G401 (cell line): ENCODE measurements at regions not wholly inside any gene's neighbourhood (a gene's known extent, or its start where the extent isn't known, plus 50 kb on each side); places are given as distances from the start of the nearest gene placed in this dataset.
"Not testable (repeated sequence)": the region's sequence is repeated elsewhere in the genome, so short reads cannot be mapped to it uniquely, and the experiment has no call there.

Source experiments
- DNase-seq: peaks from one replicate; pipeline ENCODE4 v3.0.0-alpha.2; 2015; ENCODE audit warnings: low spot score
- in situ Hi-C: cut with HindIII; loops from 2 replicates; pipeline ENCODE4 v1.10.0; 2016; ENCODE audit warnings: low sequenced_read_pairs, mixed read lengths

- no peak for DNase-seq
- in situ Hi-C loops = no loop called here
These were observed 359.3 kb downstream of the BCL11B start for GRCh38 chr14:98912655-98913054.

- DNase-seq = no peak
- in situ Hi-C loops = no loop called here
These were observed 357.9 kb downstream of the BCL11B start for GRCh38 chr14:98913967-98914650.

GRCh38 chr14:98914942-98915341 lies 357.1 kb downstream of the BCL11B start:
- in situ Hi-C loops = no loop called here
- no peak for DNase-seq

- no peak for DNase-seq
- in situ Hi-C loops = no loop called here
These were observed 356.4 kb downstream of the BCL11B start for GRCh38 chr14:98915625-98916024.

DNA sequence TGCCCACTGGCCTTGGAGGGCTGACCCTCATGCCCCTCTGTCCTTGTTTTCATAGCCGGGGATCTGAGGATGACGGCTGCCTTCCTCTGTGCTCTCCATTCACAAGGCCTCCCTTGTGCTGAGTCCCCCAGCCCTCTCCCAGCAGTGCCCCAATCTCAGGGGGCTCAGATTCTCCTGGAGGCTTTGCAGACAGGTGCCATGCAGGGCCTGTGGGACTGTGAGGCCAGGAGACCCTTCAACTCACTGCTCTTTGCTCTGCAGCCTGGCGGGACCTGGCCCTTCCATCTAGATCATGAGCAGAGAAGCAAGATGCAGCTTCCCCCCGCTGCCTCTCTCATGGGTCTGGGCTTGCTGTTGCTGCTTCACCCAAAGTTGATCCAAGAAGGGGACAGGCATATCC lies 356.0 kb downstream of the BCL11B start:
- in situ Hi-C loops = no loop called here
- no peak for DNase-seq

DNA sequence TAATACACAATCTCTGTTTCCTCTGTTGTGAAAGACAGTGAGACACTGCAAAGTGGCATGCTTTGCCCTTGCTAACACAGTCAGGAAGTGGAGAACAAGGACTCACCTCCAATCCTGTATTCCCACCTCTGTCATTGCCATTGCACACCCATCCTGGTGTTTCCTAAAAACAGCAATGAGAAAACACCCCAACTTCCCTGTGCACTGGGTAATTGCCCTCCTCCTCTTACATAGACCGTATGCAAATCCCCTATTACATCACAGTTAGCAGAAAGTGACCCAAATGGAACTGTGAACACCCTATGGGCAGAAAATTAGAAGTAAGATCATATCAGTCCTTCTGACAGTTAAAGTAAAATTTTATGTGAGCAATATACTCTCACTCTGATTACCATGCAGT lies 355.5 kb downstream of the BCL11B start:
- in situ Hi-C loops = no loop called here
- DNase-seq = no peak

DNA sequence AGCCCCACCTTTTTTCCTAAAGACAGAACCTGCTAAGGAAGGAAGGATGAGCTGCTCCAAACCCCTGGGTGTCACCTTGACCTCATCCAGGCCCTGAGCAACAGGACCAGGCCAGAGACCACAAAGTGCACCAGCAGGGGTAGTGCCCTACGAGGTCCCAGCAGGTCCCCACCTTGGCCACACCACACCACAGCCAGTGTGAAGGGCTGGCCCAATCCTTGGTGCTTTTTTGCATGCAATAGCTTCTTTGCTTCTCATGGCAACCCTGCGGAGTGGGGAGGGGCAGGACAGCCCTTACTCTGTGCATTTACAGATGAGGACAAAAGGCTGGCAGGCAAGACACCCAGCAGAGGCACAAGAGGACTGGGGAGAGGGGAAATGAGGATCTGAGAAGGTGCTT lies 352.6 kb downstream of the BCL11B start:
- in situ Hi-C loops = no loop called here
- DNase-seq = no peak

- in situ Hi-C loops, DNase-seq: not testable (repeated sequence)
These were observed 350.7 kb downstream of the BCL11B start for GRCh38 chr14:98921306-98921705.

GRCh38 chr14:98923596-98923995 lies 348.4 kb downstream of the BCL11B start:
- in situ Hi-C loops = no loop called here
- DNase-seq = no peak

DNA sequence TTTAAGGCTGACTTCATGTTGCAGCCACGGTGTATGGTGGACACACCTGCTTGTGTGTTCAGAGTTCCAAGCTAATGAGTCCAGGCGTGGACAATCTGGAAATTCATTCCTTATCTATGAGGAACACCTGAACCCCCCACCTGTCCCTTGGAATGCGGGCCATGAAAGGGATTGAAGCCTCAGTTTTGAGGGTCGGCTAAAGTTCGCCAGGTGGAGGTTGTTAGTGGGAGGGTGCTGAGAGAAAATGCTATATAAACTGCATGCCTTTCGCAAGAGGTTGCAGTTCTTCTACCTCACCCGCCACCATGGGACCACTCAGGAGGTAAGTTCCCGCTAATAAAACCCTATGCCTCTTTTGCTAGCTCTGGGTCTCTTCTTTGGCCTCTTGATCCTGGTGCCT lies 348.0 kb downstream of the BCL11B start:
- DNase-seq = no peak
- in situ Hi-C loops = no loop called here

- no peak for DNase-seq
- in situ Hi-C loops = no loop called here
These were observed 346.5 kb downstream of the BCL11B start for GRCh38 chr14:98925354-98926040.

DNA sequence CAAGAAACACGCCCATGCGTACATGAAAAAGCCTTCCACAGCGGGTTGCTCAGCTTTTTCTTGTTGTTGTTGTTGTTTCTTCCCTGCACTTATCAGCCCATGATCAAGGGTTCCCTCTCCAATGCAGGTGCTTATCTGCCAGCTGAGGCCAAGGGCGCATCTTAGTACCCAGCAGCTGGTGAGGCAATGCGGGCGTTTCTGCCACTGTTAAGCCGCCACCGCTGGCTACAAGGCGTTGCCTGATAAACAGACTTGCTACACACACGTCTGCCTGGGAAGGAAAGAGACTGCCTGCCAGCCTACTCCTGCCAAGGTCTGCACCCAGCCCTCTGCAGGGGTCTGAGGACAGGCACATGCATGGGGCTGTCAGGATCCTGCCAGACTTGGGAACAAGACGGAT lies 345.9 kb downstream of the BCL11B start:
- in situ Hi-C loops = no loop called here
- DNase-seq = no peak

DNA sequence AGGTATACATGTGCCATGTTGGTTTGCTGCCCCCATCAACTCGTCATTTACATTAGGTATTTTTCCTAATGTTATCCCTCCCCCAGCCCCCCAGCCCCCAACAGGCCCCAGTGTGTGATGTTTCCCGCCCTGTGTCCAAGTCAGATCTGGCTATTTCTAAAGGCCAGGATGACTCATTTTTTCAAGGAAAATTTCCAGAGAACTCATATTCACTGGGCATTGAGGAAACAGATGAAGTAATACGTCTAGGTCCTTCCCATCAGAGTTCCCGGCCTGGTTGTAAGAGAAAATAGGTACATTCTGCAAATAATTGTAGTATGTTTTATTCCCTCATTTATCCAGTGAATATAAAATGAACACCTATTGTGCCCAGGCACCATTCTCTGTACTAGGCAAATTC lies 345.2 kb downstream of the BCL11B start:
- in situ Hi-C loops = no loop called here
- no peak for DNase-seq

GRCh38 chr14:98927986-98928385 lies 344.0 kb downstream of the BCL11B start:
- in situ Hi-C loops = no loop called here
- DNase-seq = no peak

- no peak for DNase-seq
- in situ Hi-C loops = no loop called here
These were observed 343.6 kb downstream of the BCL11B start for GRCh38 chr14:98928418-98928817.

- DNase-seq = no peak
- in situ Hi-C loops = no loop called here
These were observed 340.9 kb downstream of the BCL11B start for GRCh38 chr14:98931126-98931525.

DNA sequence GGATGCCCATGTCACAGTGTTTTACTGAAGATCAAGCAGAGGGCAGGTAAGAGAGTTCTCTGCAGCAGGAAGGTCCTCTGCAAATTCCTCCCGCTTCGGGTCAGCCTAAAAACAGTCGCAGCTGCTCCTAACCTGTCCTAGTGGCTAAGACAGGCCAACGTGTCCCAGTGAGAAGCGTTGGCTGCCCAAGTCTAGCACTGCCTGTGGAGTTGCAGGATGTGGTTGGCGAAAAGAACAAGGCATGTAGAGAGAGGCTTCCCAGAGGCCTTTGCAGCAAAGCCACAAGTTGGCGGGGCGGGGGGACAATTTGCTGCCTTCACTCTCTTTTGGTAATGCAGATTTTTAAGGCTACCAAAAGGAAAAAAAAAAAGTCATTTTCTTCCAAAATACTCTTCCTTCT lies 340.1 kb downstream of the BCL11B start:
- DNase-seq = no peak
- in situ Hi-C loops = no loop called here

- DNase-seq = no peak
- in situ Hi-C loops = no loop called here
These were observed 339.3 kb downstream of the BCL11B start for GRCh38 chr14:98932431-98933325.

DNA sequence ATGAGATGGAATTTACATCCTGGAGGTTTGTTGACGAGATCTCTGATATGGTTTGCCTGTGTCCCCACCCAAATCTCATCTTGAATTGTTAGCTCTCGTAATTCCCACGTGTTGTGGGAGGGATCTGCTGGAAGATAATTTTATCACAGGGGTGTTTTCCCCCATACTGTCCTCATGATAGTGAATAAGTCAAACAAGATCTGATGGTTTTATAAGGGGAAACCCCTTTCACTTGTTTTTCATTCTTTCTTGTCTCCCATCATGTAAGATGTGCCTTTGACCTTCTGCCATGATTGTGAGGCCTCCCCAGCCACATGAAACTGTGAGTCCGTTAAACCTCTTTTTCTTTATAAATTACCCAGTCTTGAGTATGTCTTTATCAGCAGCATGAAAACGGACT lies 337.4 kb downstream of the BCL11B start:
- in situ Hi-C loops, DNase-seq: not testable (repeated sequence)

- in situ Hi-C loops = no loop called here
These were observed 336.1 kb downstream of the BCL11B start for GRCh38 chr14:98935921-98936320.

More at GRCh38 chr14:98935921-98936320, 336.1 kb downstream of the BCL11B start:
- no peak for DNase-seq
